Right atrium auricular region (tissue), 2 donors: ENCODE measurements at regions not wholly inside any gene's neighbourhood (a gene's known extent, or its start where the extent isn't known, plus 50 kb on each side); places are given as distances from the start of the nearest gene placed in this dataset.
A peak's percentile ranks its signal among the peaks of the same experiment; 100 is the strongest.

Experiments used
- DNase-seq: peaks from one replicate; pipeline ENCODE4 v3.0.0-alpha.2; 2019; ENCODE audit warnings: low spot score
- H3K27ac ChIP-seq, 2 donors: fragments of 200-600 bp; sonication (generic); 1 replicate in 1 of 2; 2 replicates in 1 of 2; pipeline ENCODE4 v1.5.1; 2016 to 2019
- H3K27me3 ChIP-seq, 2 donors: fragments of 200-600 bp; sonication (generic); one replicate each; pipeline versions ENCODE4 v1.5.1 to v1.6.0; 2017 to 2019
- H3K36me3 ChIP-seq: fragments of 200-600 bp; sonication (generic); one replicate; pipeline ENCODE4 v1.5.1; 2016
- H3K4me1 ChIP-seq, 2 donors: fragments of 200-600 bp; sonication (generic); one replicate each; pipeline versions ENCODE4 v1.5.1 to v1.6.0; 2017 to 2019
- H3K4me3 ChIP-seq, 2 donors: fragments of 200-600 bp; sonication (generic); 1 replicate in 1 of 2; 2 replicates in 1 of 2; pipeline ENCODE4 v1.5.1; 2017 to 2019; ENCODE audit warnings: mild to moderate bottlenecking in 1 of 2, moderate library complexity in 1 of 2
- H3K9me3 ChIP-seq, 2 donors: fragments of 200-600 bp; sonication (generic); one replicate each; pipeline ENCODE4 v1.5.1; 2019
- CTCF ChIP-seq, 2 donors: fragments of 200-600 bp; sonication (generic); IDR thresholded peaks; one replicate each; pipeline ENCODE4 v1.5.1; 2019; ENCODE audit warnings: antibody characterized with exemption in 2 of 2

- TF ChIP-seq CTCF (IDR thresholded peaks at IDR 0.05): no peak
- Histone ChIP-seq H3K27me3 (no peaks in the 10 kb centered on the region), H3K9me3 (no peaks in the 10 kb centered on the region), H3K36me3 (no peaks in the 10 kb centered on the region), H3K27ac (peak overlapping the region in 1 of 2 donors; percentile 33), H3K4me1 (no peaks in the 10 kb centered on the region), H3K4me3 (no peak overlapping the region)
- no peak for DNase-seq
Measured at GRCh38 chr2:101597347-101597944, 100.1 kb upstream of the MAP4K4 start.

- no peak overlapping the region for H3K27ac ChIP-seq
- no peaks in the 10 kb centered on the region for H3K36me3 ChIP-seq
- H3K27me3 ChIP-seq: no peaks in the 10 kb centered on the region
- H3K4me3 ChIP-seq: no peak overlapping the region
- TF ChIP-seq CTCF (IDR thresholded peaks at IDR 0.05): no peak
- no peak for DNase-seq
- no peaks in the 10 kb centered on the region for H3K9me3 ChIP-seq
- H3K4me1 ChIP-seq: no peaks in the 10 kb centered on the region
Measured at GRCh38 chr2:101596333-101596732, 101.2 kb upstream of the MAP4K4 start.

DNA sequence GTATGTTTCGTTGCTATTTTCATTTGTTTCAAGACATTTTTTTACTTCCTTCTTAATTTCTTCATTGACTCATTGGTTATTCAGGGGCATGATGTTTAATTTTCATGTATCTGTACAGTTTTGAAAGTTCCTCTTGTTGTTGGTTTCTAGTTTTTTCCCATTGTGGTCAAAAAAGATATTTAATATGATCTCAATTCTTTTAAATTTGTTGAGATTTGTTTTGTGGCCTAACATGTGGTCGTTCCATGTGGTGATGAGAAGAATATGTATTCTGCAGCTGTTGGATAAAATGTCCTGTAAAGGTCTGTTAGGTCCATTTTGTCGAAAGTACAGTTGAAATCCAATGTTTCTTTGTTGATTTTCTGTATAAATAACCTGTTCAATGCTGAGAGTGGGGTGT is 110.3 kb upstream of the MAP4K4 start:
- H3K27ac ChIP-seq: no peak overlapping the region
- no peaks in the 10 kb centered on the region for H3K4me1 ChIP-seq
- no peak overlapping the region for H3K4me3 ChIP-seq
- H3K36me3 ChIP-seq: no peaks in the 10 kb centered on the region
- DNase-seq: no peak
- no peak for TF ChIP-seq CTCF (IDR thresholded peaks at IDR 0.05)
- no peaks in the 10 kb centered on the region for H3K27me3 ChIP-seq
- peaks cover 0 to 8% of the 10 kb centered on the region in 2 donors for H3K9me3 ChIP-seq

DNA sequence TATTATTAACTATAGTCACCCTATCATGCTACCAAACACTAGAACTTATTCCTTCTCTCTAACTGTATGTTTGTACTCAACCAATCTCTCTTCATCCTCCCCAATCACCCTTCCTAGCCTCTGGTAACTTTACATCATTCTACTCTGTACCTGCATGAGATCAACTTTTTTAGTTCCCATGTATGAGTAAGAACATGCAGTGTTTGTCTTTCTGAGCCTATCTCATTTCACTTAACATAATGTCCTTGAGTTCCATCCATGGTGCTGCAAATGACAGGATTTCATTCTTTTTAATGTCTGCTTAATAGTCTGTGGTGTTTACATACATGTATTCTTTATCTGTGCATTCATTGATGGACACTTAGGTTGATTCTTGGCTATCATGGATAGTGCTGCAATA is 108.9 kb upstream of the RFX8 start:
- Histone ChIP-seq H3K4me3 (no peak overlapping the region), H3K27ac (no peak overlapping the region), H3K27me3 (no peaks in the 10 kb centered on the region), H3K9me3 (peaks cover 0 to 8% of the 10 kb centered on the region in 2 donors), H3K4me1 (no peaks in the 10 kb centered on the region), H3K36me3 (no peaks in the 10 kb centered on the region)
- DNase-seq: no peak
- TF ChIP-seq CTCF (IDR thresholded peaks at IDR 0.05): no peak

DNA sequence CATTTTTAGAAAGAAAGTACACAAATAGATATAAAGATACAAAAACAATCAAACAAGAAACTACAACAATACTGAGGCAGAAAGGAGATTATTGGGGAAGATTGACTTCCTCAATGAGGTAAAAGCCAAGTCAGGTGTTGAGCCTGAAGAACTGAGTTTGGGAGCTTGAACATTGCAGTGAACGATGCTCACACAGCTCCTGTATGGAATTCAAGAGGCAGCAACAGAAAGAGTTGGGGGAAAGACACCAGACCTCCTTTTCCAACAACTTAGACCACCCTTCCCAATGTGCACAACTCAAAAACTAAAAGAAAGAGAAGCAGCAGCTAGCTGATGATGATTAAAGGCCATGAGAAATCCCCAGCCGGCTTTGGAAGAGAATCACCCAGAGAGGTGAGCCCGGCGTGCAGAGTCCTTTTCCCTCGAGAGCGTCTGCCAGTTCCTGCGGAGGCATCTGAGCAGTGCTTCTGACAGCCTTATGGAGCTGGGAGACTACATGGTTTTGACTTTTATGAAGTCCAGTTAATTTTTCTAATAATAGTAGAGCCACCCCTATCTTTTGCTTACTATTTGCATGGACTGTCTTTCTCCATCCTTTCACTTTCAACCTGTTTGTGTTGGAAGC is 106.9 kb upstream of the RFX8 start:
- H3K27me3 ChIP-seq: no peaks in the 10 kb centered on the region
- no peak overlapping the region for H3K27ac ChIP-seq
- no peak for TF ChIP-seq CTCF (IDR thresholded peaks at IDR 0.05)
- DNase-seq: no peak
- H3K4me1 ChIP-seq: no peaks in the 10 kb centered on the region
- H3K36me3 ChIP-seq: no peaks in the 10 kb centered on the region
- no peak overlapping the region for H3K4me3 ChIP-seq
- H3K9me3 ChIP-seq: peaks cover 0 to 8% of the 10 kb centered on the region in 2 donors

DNA sequence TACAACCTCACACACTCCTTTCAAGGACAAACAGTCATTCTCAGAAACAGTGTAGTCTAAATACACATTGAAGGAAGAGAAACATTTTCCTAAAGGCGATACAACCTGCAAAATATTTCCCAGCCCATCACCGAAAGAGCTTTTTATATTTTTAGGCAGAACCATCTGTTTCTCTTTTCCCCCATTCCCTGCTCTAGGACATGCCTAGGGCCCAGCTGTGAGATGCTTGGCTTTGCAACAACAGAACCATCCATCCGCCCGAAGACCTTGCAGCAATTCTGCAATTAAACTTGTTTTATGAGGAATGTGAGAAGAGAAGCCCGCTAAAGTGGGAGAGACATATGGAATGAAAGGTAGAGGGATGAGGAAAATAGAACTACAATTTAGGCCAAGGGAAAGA is 105.6 kb upstream of the RFX8 start:
- Histone ChIP-seq H3K27ac (no peak overlapping the region), H3K27me3 (no peaks in the 10 kb centered on the region), H3K4me3 (no peak overlapping the region), H3K9me3 (peaks cover 0 to 8% of the 10 kb centered on the region in 2 donors), H3K36me3 (no peaks in the 10 kb centered on the region), H3K4me1 (no peaks in the 10 kb centered on the region)
- DNase-seq: no peak
- no peak for TF ChIP-seq CTCF (IDR thresholded peaks at IDR 0.05)
